ENCODE measurements at regions not wholly inside any gene's neighbourhood (a gene's known extent, or its start where the extent isn't known, plus 50 kb on each side); places are given as distances from the start of the nearest gene placed in this dataset.

DNA sequence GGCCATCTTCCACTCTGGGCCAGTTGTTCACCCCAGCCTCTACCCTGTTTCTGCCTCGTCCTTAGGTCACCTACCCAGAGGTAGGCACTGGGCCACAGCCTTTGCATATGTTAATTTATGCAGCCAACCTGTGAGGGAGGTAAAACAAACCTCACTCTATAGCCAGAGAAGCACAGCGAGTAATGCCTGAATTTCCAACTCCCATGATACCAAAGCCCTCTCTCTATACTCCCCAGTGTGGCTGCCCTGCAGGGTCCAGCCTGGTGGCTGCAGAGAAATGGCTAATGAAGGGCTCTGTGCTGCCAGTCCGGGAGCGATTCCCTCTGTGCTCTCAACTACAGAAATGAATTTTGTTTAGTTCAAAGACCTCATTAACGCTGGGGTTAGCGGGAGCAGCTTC is 397.0 kb upstream of the CCL2 start:
- no peak for DNase-seq
- 55 to 64% methylated on average over 6 of the region's 6 CpGs for WGBS, 2 donors
- Histone ChIP-seq H3K4me1 (no peaks in the 10 kb centered on the region), H3K4me3 (replicated peaks in 1 of 3) (no peak overlapping the region), H3K27me3 (no peaks in the 10 kb centered on the region), H3K36me3 (no peaks in the 10 kb centered on the region), H3K9me3 (no peaks in the 10 kb centered on the region), H3K27ac (no peak overlapping the region)
- intact Hi-C loops (cut with DNase I) = no loop called here
- TF ChIP-seq, protein P1, sequence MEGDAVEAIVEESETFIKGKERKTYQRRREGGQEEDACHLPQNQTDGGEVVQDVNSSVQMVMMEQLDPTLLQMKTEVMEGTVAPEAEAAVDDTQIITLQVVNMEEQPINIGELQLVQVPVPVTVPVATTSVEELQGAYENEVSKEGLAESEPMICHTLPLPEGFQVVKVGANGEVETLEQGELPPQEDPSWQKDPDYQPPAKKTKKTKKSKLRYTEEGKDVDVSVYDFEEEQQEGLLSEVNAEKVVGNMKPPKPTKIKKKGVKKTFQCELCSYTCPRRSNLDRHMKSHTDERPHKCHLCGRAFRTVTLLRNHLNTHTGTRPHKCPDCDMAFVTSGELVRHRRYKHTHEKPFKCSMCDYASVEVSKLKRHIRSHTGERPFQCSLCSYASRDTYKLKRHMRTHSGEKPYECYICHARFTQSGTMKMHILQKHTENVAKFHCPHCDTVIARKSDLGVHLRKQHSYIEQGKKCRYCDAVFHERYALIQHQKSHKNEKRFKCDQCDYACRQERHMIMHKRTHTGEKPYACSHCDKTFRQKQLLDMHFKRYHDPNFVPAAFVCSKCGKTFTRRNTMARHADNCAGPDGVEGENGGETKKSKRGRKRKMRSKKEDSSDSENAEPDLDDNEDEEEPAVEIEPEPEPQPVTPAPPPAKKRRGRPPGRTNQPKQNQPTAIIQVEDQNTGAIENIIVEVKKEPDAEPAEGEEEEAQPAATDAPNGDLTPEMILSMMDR (IDR thresholded peaks at IDR 0.05) = no peak
- TF ChIP-seq POLR2A (IDR thresholded peaks at IDR 0.05) = no peak

DNA sequence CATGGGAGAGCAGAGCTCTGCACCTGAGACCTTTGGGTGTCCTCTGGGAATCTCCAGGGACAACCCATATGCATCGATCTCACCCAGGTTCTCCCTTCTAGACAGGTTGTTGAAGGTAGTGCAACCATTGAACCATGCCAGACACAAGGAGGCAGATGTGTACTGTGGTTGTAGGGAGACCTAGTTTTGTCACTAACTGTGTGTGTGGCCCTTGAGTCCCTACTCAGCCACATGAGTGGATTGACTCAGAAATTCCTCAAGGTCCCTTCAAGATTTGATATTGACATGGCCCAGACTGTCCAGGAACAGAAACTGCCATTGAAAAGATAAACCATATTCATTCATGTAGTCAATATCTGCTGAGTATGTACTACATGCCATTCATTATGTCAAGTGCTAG is 396.4 kb upstream of the CCL2 start:
- TF ChIP-seq, protein P1 (IDR thresholded peaks at IDR 0.05) = no peak
- no peak for TF ChIP-seq POLR2A (IDR thresholded peaks at IDR 0.05)
- no peaks in the 10 kb centered on the region for H3K9me3 ChIP-seq
- no peak overlapping the region for H3K27ac ChIP-seq
- intact Hi-C loops (cut with DNase I) = no loop called here
- no CpG with 5 or more reads among the region's 1 CpG for WGBS, 2 donors
- DNase-seq = no peak
- H3K4me3 ChIP-seq (replicated peaks in 1 of 3) = no peak overlapping the region
- no peaks in the 10 kb centered on the region for H3K27me3 ChIP-seq
- H3K36me3 ChIP-seq = no peaks in the 10 kb centered on the region
- no peaks in the 10 kb centered on the region for H3K4me1 ChIP-seq

DNA sequence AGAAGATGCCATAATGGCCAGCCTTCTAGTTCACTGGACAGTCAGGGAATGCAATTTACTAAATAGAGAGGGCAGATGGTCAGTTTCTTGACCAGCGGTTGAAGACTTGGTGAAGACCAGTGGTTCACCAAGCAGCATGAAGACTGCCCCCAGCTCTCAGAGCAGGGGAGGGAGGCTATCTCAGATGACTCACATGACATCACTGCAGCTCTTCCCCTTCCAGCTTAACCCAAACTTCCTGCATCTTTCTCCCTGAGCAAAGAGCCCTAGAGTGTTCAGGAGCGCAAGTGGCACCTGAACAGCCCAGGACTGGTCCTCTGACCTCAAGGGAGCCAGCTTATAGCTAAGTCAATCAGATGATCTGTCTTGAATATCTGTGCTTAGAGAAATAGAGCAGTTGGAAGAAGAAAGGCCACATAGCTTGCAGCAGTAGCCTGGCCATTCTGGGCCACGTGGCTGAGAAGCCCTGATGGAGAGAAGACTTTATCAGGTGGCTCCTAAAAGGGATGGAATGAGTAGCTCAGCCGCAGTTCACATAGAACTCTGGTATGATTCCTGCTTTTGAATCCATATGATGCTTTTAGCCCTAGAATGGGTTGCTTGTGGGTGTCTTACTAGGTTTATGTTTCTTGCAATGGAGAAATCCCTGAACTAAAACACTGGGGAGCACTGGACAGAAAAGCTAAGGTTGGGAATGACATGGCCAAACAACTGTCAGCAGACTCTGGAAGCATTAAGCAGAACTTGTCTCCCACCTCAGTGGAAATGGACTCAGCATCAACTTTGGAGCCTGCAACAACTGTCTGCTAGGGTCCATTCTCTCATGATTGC is 392.1 kb upstream of the CCL2 start:
- no peaks in the 10 kb centered on the region for H3K36me3 ChIP-seq
- TF ChIP-seq, protein P1 (IDR thresholded peaks at IDR 0.05) = no peak
- TF ChIP-seq POLR2A (IDR thresholded peaks at IDR 0.05) = no peak
- no peak overlapping the region for H3K4me3 ChIP-seq (replicated peaks in 1 of 3)
- DNase-seq = no peak
- H3K27ac ChIP-seq = no peak overlapping the region
- intact Hi-C loops (cut with DNase I) = no loop called here
- no peaks in the 10 kb centered on the region for H3K4me1 ChIP-seq
- no peaks in the 10 kb centered on the region for H3K27me3 ChIP-seq
- H3K9me3 ChIP-seq = no peaks in the 10 kb centered on the region
- 71 to 97% methylated on average over 4 of the region's 4 CpGs for WGBS, 2 donors

DNA sequence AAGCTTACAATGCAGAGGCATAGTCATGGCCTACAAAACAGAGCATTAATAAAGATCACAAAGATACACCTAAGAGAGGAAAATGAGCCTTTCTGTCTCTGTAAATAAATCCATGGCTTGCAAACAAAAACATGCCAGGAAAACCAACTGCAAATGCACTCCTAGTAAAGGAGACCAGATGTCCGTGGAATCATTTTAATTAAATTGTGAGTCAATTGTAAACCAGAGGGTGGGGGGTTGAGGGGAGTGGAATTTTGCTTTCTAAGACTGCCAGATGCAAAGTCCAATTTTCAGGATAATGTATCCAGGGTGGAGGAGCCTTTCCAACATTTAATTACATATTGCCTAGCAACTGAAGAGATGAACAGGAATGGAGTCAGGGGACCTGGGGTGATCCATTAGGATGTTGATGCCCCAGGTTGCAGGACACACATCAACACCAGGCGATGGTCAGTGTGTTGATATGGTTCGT is 390.3 kb upstream of the CCL2 start:
- Histone ChIP-seq H3K27ac (no peak overlapping the region), H3K36me3 (no peaks in the 10 kb centered on the region), H3K9me3 (no peaks in the 10 kb centered on the region), H3K4me3 (replicated peaks in 1 of 3) (no peak overlapping the region), H3K4me1 (no peaks in the 10 kb centered on the region), H3K27me3 (no peaks in the 10 kb centered on the region)
- no peak for DNase-seq
- 73 to 75% methylated on average over 3 of the region's 3 CpGs for WGBS, 2 donors
- intact Hi-C loops (cut with DNase I) = no loop called here
- no peak for TF ChIP-seq POLR2A (IDR thresholded peaks at IDR 0.05)
- TF ChIP-seq, protein P1 (IDR thresholded peaks at IDR 0.05) = no peak

DNA sequence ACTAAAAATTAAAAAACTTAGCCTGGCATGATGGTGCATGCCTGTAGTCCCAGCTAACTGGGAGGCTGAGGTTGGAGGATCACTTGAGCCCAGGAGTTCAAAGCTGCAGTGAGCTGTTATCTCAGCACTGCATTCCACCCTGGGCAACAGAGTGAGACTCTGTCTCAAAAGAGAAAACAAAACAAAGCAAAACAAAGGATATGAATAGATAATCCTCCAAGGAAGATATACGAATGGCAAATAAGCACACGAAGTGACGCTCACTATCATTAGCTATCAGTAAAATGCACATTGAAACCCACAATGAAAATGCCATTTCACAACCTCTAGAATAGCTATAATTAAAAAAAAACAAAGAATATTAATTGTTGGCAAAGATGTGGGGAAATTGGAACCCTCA is 386.2 kb upstream of the CCL2 start:
- intact Hi-C loops (cut with DNase I) = no loop called here
- Histone ChIP-seq H3K27me3 (no peaks in the 10 kb centered on the region), H3K36me3 (no peaks in the 10 kb centered on the region), H3K9me3 (no peaks in the 10 kb centered on the region), H3K27ac (no peak overlapping the region), H3K4me1 (no peaks in the 10 kb centered on the region), H3K4me3 (replicated peaks in 1 of 3) (no peak overlapping the region)
- no peak for TF ChIP-seq POLR2A (IDR thresholded peaks at IDR 0.05)
- TF ChIP-seq, protein P1 (IDR thresholded peaks at IDR 0.05) = no peak
- no peak for DNase-seq
- WGBS, 2 donors = 91 to 94% methylated on average over 3 of the region's 3 CpGs
